ENCODE measurements at regions not wholly inside any gene's neighbourhood (a gene's known extent, or its start where the extent isn't known, plus 50 kb on each side); places are given as distances from the start of the nearest gene placed in this dataset.

GRCh38 chr12:91940322-91940721 lies 205.3 kb downstream of the BTG1 start:
- Histone ChIP-seq H3K9ac (ENCODE audit: insufficient read length, low read depth) (no peak overlapping the region), H3K27me3 (ENCODE audit: insufficient read depth, insufficient read length) (no peaks in the 10 kb centered on the region), H3K4me1 (ENCODE audit: insufficient read depth, insufficient read length) (no peaks in the 10 kb centered on the region), H3K36me3 (ENCODE audit: insufficient read depth, insufficient read length, low read length) (no peaks in the 10 kb centered on the region), H3K9me3 (ENCODE audit: insufficient read depth, low read length) (no peaks in the 10 kb centered on the region), H3K4me3 (ENCODE audit: insufficient read length, low read depth) (no peak overlapping the region)
- no peak for DNase-seq (ENCODE audit: low read depth, low spot score)
- TF ChIP-seq SUZ12 (IDR thresholded peaks at IDR 0.05; ENCODE audit: extremely low read depth, insufficient read depth, insufficient read length): no peak
- TF ChIP-seq ZNF274 (IDR thresholded peaks at IDR 0.05; ENCODE audit: low read depth, low read length): no peak
- no peak for TF ChIP-seq YY1 (IDR thresholded peaks at IDR 0.05; ENCODE audit: insufficient read depth, insufficient read length)

- no peaks in the 10 kb centered on the region for H3K4me1 ChIP-seq (ENCODE audit: insufficient read depth, insufficient read length)
- no peaks in the 10 kb centered on the region for H3K27me3 ChIP-seq (ENCODE audit: insufficient read depth, insufficient read length)
- no peak overlapping the region for H3K4me3 ChIP-seq (ENCODE audit: insufficient read length, low read depth)
- H3K9ac ChIP-seq (ENCODE audit: insufficient read length, low read depth): no peak overlapping the region
- DNase-seq (ENCODE audit: low read depth, low spot score): no peak
- no peak for TF ChIP-seq YY1 (IDR thresholded peaks at IDR 0.05; ENCODE audit: insufficient read depth, insufficient read length)
- TF ChIP-seq ZNF274 (IDR thresholded peaks at IDR 0.05; ENCODE audit: low read depth, low read length): no peak
- no peak for TF ChIP-seq SUZ12 (IDR thresholded peaks at IDR 0.05; ENCODE audit: extremely low read depth, insufficient read depth, insufficient read length)
- no peaks in the 10 kb centered on the region for H3K36me3 ChIP-seq (ENCODE audit: insufficient read depth, insufficient read length, low read length)
- peaks cover 3% of the 10 kb centered on the region; the same call in 1 of the 2 replicates for H3K9me3 ChIP-seq (ENCODE audit: insufficient read depth, low read length)
Measured at GRCh38 chr12:91937706-91938105, 207.9 kb downstream of the BTG1 start.

- Histone ChIP-seq H3K4me3 (ENCODE audit: insufficient read length, low read depth) (no peak overlapping the region), H3K27me3 (ENCODE audit: insufficient read depth, insufficient read length) (no peaks in the 10 kb centered on the region), H3K9me3 (ENCODE audit: insufficient read depth, low read length) (peaks cover 6% of the 10 kb centered on the region; the same call in 1 of the 2 replicates), H3K36me3 (ENCODE audit: insufficient read depth, insufficient read length, low read length) (no peaks in the 10 kb centered on the region), H3K9ac (ENCODE audit: insufficient read length, low read depth) (no peak overlapping the region), H3K4me1 (ENCODE audit: insufficient read depth, insufficient read length) (no peaks in the 10 kb centered on the region)
- DNase-seq (ENCODE audit: low read depth, low spot score): no peak
- TF ChIP-seq ZNF274 (IDR thresholded peaks at IDR 0.05; ENCODE audit: low read depth, low read length) (no peak), SUZ12 (IDR thresholded peaks at IDR 0.05; ENCODE audit: extremely low read depth, insufficient read depth, insufficient read length) (no peak), YY1 (IDR thresholded peaks at IDR 0.05; ENCODE audit: insufficient read depth, insufficient read length) (no peak)
Measured at GRCh38 chr12:91937009-91937408, 208.6 kb downstream of the BTG1 start.

GRCh38 chr12:91935296-91935695 lies 210.3 kb downstream of the BTG1 start:
- TF ChIP-seq SUZ12 (IDR thresholded peaks at IDR 0.05; ENCODE audit: extremely low read depth, insufficient read depth, insufficient read length) (no peak), YY1 (IDR thresholded peaks at IDR 0.05; ENCODE audit: insufficient read depth, insufficient read length) (no peak), ZNF274 (IDR thresholded peaks at IDR 0.05; ENCODE audit: low read depth, low read length) (no peak)
- no peaks in the 10 kb centered on the region for H3K4me1 ChIP-seq (ENCODE audit: insufficient read depth, insufficient read length)

GRCh38 chr12:91931111-91931510 lies 214.5 kb downstream of the BTG1 start:
- no peaks in the 10 kb centered on the region for H3K4me1 ChIP-seq (ENCODE audit: insufficient read depth, insufficient read length)
- H3K36me3 ChIP-seq (ENCODE audit: insufficient read depth, insufficient read length, low read length): no peaks in the 10 kb centered on the region
- H3K9me3 ChIP-seq (ENCODE audit: insufficient read depth, low read length): peaks cover 6% of the 10 kb centered on the region; the same call in 1 of the 2 replicates
- TF ChIP-seq SUZ12 (IDR thresholded peaks at IDR 0.05; ENCODE audit: extremely low read depth, insufficient read depth, insufficient read length) (no peak), YY1 (IDR thresholded peaks at IDR 0.05; ENCODE audit: insufficient read depth, insufficient read length) (no peak), ZNF274 (IDR thresholded peaks at IDR 0.05; ENCODE audit: low read depth, low read length) (no peak)
- no peak overlapping the region for H3K9ac ChIP-seq (ENCODE audit: insufficient read length, low read depth)
- H3K4me3 ChIP-seq (ENCODE audit: insufficient read length, low read depth): no peak overlapping the region
- no peaks in the 10 kb centered on the region for H3K27me3 ChIP-seq (ENCODE audit: insufficient read depth, insufficient read length)
- no peak for DNase-seq (ENCODE audit: low read depth, low spot score)

More at GRCh38 chr12:91935296-91935695, 210.3 kb downstream of the BTG1 start:
- no peak for DNase-seq (ENCODE audit: low read depth, low spot score)
- Histone ChIP-seq H3K9ac (ENCODE audit: insufficient read length, low read depth) (no peak overlapping the region), H3K9me3 (ENCODE audit: insufficient read depth, low read length) (peaks cover 6% of the 10 kb centered on the region; the same call in 1 of the 2 replicates), H3K27me3 (ENCODE audit: insufficient read depth, insufficient read length) (no peaks in the 10 kb centered on the region), H3K36me3 (ENCODE audit: insufficient read depth, insufficient read length, low read length) (no peaks in the 10 kb centered on the region), H3K4me3 (ENCODE audit: insufficient read length, low read depth) (no peak overlapping the region)

GRCh38 chr12:91928501-91928900 lies 217.1 kb downstream of the BTG1 start:
- Histone ChIP-seq H3K9ac (ENCODE audit: insufficient read length, low read depth) (no peak overlapping the region), H3K9me3 (ENCODE audit: insufficient read depth, low read length) (peaks cover 11% of the 10 kb centered on the region), H3K36me3 (ENCODE audit: insufficient read depth, insufficient read length, low read length) (no peaks in the 10 kb centered on the region), H3K4me1 (ENCODE audit: insufficient read depth, insufficient read length) (no peaks in the 10 kb centered on the region), H3K27me3 (ENCODE audit: insufficient read depth, insufficient read length) (no peaks in the 10 kb centered on the region), H3K4me3 (ENCODE audit: insufficient read length, low read depth) (no peak overlapping the region)
- TF ChIP-seq YY1 (IDR thresholded peaks at IDR 0.05; ENCODE audit: insufficient read depth, insufficient read length) (no peak), SUZ12 (IDR thresholded peaks at IDR 0.05; ENCODE audit: extremely low read depth, insufficient read depth, insufficient read length) (no peak), ZNF274 (IDR thresholded peaks at IDR 0.05; ENCODE audit: low read depth, low read length) (no peak)
- no peak for DNase-seq (ENCODE audit: low read depth, low spot score)

GRCh38 chr12:91926848-91927247 lies 218.8 kb downstream of the BTG1 start:
- Histone ChIP-seq H3K9ac (ENCODE audit: insufficient read length, low read depth) (no peak overlapping the region), H3K4me1 (ENCODE audit: insufficient read depth, insufficient read length) (no peaks in the 10 kb centered on the region), H3K27me3 (ENCODE audit: insufficient read depth, insufficient read length) (no peaks in the 10 kb centered on the region), H3K36me3 (ENCODE audit: insufficient read depth, insufficient read length, low read length) (no peaks in the 10 kb centered on the region), H3K4me3 (ENCODE audit: insufficient read length, low read depth) (no peak overlapping the region), H3K9me3 (ENCODE audit: insufficient read depth, low read length) (peaks cover 4% of the 10 kb centered on the region; the same call in 1 of the 2 replicates)
- no peak for TF ChIP-seq YY1 (IDR thresholded peaks at IDR 0.05; ENCODE audit: insufficient read depth, insufficient read length)
- TF ChIP-seq SUZ12 (IDR thresholded peaks at IDR 0.05; ENCODE audit: extremely low read depth, insufficient read depth, insufficient read length): no peak
- TF ChIP-seq ZNF274 (IDR thresholded peaks at IDR 0.05; ENCODE audit: low read depth, low read length): no peak
- no peak for DNase-seq (ENCODE audit: low read depth, low spot score)
